Keratinocyte (primary cell): ENCODE measurements at regions not wholly inside any gene's neighbourhood (a gene's known extent, or its start where the extent isn't known, plus 50 kb on each side); places are given as distances from the start of the nearest gene placed in this dataset.

Experiments
- DNase-seq: peaks from one replicate; pipeline ENCODE4 v3.0.0-alpha.2; 2011; ENCODE audit warnings: low read depth, missing footprints, low spot score
- FAIRE-seq: peaks from 2 replicates; lab custom pipeline; 2011; peaks lifted over from hg19 to GRCh38; lab: Jason Lieb, UNC
- H2AFZ ChIP-seq: 2 replicates; pipeline ENCODE4 v1.6.0; 2012; ENCODE audit warnings: low read length, control low read depth, inconsistent platforms; ENCODE audit not compliant: control insufficient read depth
- H3K27ac ChIP-seq: 2 replicates; pipeline ENCODE4 v1.5.1; 2011; ENCODE audit warnings: low read length; ENCODE audit not compliant: control insufficient read depth, insufficient read depth
- H3K27me3 ChIP-seq: 3 replicates; pipeline ENCODE4 v1.6.0; 2011; ENCODE audit warnings: low read length; ENCODE audit not compliant: control insufficient read depth, insufficient read depth; ENCODE audit errors: extremely low read depth
- H3K36me3 ChIP-seq, 2 experiments: 2 replicates in 1 of 2; 3 replicates in 1 of 2; pipeline ENCODE4 v1.5.1; 2011; ENCODE audit warnings: low read length in 2 of 2, mild to moderate bottlenecking in 1 of 2; ENCODE audit not compliant: control insufficient read depth in 2 of 2, insufficient read depth in 2 of 2; ENCODE audit errors: extremely low read depth in 1 of 2
- H3K4me1 ChIP-seq: 3 replicates; pipeline ENCODE4 v1.5.1; 2011; ENCODE audit warnings: low read length; ENCODE audit not compliant: control insufficient read depth, insufficient read depth; ENCODE audit errors: extremely low read depth
- H3K4me2 ChIP-seq: 3 replicates; pipeline ENCODE4 v1.6.0; 2011; ENCODE audit warnings: low read depth, low read length; ENCODE audit not compliant: control insufficient read depth, insufficient read depth; ENCODE audit errors: extremely low read depth
- H3K4me3 ChIP-seq, 3 experiments: fragments of 200-600 bp in 1 of 3; sonication (generic) in 1 of 3; 2 replicates in 2 of 3; 3 replicates in 1 of 3; pipeline ENCODE4 v1.5.1; 2011 to 2016; ENCODE audit warnings: low read length in 3 of 3, mild to moderate bottlenecking in 3 of 3, control low read depth in 2 of 3, inconsistent platforms in 1 of 3, low read depth in 1 of 3, mixed read lengths in 1 of 3, mixed run types in 1 of 3, moderate library complexity in 1 of 3; ENCODE audit not compliant: control insufficient read depth in 2 of 3, insufficient read depth in 2 of 3; ENCODE audit errors: extremely low read depth in 1 of 3
- H3K79me2 ChIP-seq: 2 replicates; pipeline ENCODE4 v1.6.0; 2012; ENCODE audit warnings: low read length; ENCODE audit not compliant: control insufficient read depth, insufficient read depth
- H3K9ac ChIP-seq: 3 replicates; pipeline ENCODE4 v1.6.0; 2011; ENCODE audit warnings: low read length; ENCODE audit not compliant: control insufficient read depth, insufficient read depth; ENCODE audit errors: extremely low read depth
- H3K9me1 ChIP-seq: 3 replicates; pipeline ENCODE4 v1.6.0; 2011; ENCODE audit warnings: low read length; ENCODE audit not compliant: control insufficient read depth, insufficient read depth; ENCODE audit errors: extremely low read depth
- H3K9me3 ChIP-seq: 2 replicates; pipeline ENCODE4 v1.5.1; 2012; ENCODE audit warnings: low read depth, low read length; ENCODE audit not compliant: control insufficient read depth
- H4K20me1 ChIP-seq: 3 replicates; pipeline ENCODE4 v1.6.0; 2011; ENCODE audit warnings: low read length; ENCODE audit not compliant: control insufficient read depth, insufficient read depth; ENCODE audit errors: extremely low read depth
- EZH2 ChIP-seq: IDR thresholded peaks from one replicate; pipeline ENCODE4 v1.6.1; 2012; ENCODE audit warnings: inconsistent platforms, mild to moderate bottlenecking, low read length, moderate library complexity
- dilution Hi-C: fragments of 300-500 bp; cut with MboI; formaldehyde crosslinking; loops from one replicate; pipeline ENCODE4 v1.7.0; 2020; ENCODE audit warnings: low sequenced_read_pairs; ENCODE audit not compliant: extremely low pct_ligation_motif_present
- TF ChIP-seq, protein P1 (sequence below), 3 experiments: IDR thresholded peaks in 1 of 3; conservative IDR thresholded peaks in 1 of 3; optimal IDR thresholded peaks in 1 of 3; 2 replicates in 2 of 3; 3 replicates in 1 of 3; pipeline versions ENCODE3 to v1.5.1; 2011; ENCODE audit warnings: low read length in 3 of 3, mild to moderate bottlenecking in 3 of 3, moderate library complexity in 2 of 3, control low read depth in 1 of 3, inconsistent platforms in 1 of 3; ENCODE audit not compliant: insufficient read depth in 2 of 3; ENCODE audit errors: extremely low read depth in 1 of 3

DNA sequence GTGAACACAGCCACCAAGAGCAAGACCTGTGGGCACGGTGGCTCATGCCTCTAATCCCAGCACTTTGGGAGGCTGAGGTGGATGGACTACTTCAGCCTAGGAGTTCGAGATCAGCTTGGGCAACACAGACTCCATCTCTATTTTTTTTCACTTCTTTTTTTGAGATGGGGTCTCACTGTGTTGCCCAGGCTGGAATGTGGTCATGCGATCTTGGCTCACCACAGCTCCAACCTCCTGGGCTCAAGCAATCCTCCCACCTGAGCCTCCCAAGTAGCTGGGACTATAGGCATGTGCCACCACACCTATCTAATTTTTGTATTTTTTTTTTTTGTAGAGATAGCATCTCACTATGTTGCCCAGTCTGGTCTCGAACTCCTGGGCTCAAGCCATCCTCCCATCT, 54.4 kb upstream of the SPRED2 start:
- TF ChIP-seq, protein P1, sequence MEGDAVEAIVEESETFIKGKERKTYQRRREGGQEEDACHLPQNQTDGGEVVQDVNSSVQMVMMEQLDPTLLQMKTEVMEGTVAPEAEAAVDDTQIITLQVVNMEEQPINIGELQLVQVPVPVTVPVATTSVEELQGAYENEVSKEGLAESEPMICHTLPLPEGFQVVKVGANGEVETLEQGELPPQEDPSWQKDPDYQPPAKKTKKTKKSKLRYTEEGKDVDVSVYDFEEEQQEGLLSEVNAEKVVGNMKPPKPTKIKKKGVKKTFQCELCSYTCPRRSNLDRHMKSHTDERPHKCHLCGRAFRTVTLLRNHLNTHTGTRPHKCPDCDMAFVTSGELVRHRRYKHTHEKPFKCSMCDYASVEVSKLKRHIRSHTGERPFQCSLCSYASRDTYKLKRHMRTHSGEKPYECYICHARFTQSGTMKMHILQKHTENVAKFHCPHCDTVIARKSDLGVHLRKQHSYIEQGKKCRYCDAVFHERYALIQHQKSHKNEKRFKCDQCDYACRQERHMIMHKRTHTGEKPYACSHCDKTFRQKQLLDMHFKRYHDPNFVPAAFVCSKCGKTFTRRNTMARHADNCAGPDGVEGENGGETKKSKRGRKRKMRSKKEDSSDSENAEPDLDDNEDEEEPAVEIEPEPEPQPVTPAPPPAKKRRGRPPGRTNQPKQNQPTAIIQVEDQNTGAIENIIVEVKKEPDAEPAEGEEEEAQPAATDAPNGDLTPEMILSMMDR (optimal IDR thresholded peaks at IDR 0.05 in 1 of 3, IDR thresholded peaks at IDR 0.05 in 1 of 3, conservative IDR thresholded peaks at IDR 0.05 in 1 of 3; ENCODE audit: extremely low read depth in 1 of 3, insufficient read depth in 2 of 3, low read length in 3 of 3), result no peak
- TF ChIP-seq EZH2, result no peak
- no peak for DNase-seq
- dilution Hi-C loops, result no loop called here
- H4K20me1 ChIP-seq, result no peaks in the 10 kb centered on the region
- H3K9me1 ChIP-seq, result no peaks in the 10 kb centered on the region
- no peak overlapping the region for H3K4me3 ChIP-seq
- no peaks in the 10 kb centered on the region for H3K27me3 ChIP-seq
- H3K4me1 ChIP-seq, result no peaks in the 10 kb centered on the region
- H3K9me3 ChIP-seq, result peaks cover 20% of the 10 kb centered on the region
- no peaks in the 10 kb centered on the region for H3K36me3 ChIP-seq
- no peak overlapping the region for H3K27ac ChIP-seq
- H2AFZ ChIP-seq, result no peak overlapping the region
- no peak overlapping the region for H3K4me2 ChIP-seq
- no peak for FAIRE-seq
- no peak overlapping the region for H3K9ac ChIP-seq
- no peaks in the 10 kb centered on the region for H3K79me2 ChIP-seq

DNA sequence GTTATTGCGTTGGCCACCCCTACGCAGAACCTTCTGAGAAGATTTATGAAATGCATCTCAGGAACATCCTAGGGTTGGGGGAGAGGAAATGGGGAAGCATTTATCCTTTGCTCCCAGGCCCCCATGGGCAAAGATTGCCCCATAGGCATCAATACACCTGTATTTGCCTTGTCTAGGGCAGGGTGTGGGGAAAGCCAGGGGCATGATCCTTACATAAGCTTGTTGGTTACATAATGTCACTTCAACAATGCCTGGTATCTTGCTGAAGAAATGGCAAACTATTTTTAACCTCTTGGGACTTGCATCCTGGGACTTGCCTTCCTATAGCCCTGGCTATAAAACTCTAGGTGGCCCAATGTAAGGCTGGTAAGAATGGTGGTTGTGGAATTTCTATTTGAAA, 53.9 kb upstream of the SPRED2 start:
- H3K9ac ChIP-seq, result no peak overlapping the region
- TF ChIP-seq, protein P1 (optimal IDR thresholded peaks at IDR 0.05 in 1 of 3, IDR thresholded peaks at IDR 0.05 in 1 of 3, conservative IDR thresholded peaks at IDR 0.05 in 1 of 3; ENCODE audit: extremely low read depth in 1 of 3, insufficient read depth in 2 of 3, low read length in 3 of 3), result no peak
- TF ChIP-seq EZH2, result no peak
- FAIRE-seq, result no peak
- dilution Hi-C loops, result no loop called here
- no peak overlapping the region for H3K27ac ChIP-seq
- no peak for DNase-seq
- no peak overlapping the region for H3K4me2 ChIP-seq
- H3K27me3 ChIP-seq, result no peaks in the 10 kb centered on the region
- H3K9me3 ChIP-seq, result peaks cover 20% of the 10 kb centered on the region
- H3K36me3 ChIP-seq, result no peaks in the 10 kb centered on the region
- no peak overlapping the region for H2AFZ ChIP-seq
- no peaks in the 10 kb centered on the region for H3K4me1 ChIP-seq
- no peaks in the 10 kb centered on the region for H3K79me2 ChIP-seq
- H4K20me1 ChIP-seq, result no peaks in the 10 kb centered on the region
- no peaks in the 10 kb centered on the region for H3K9me1 ChIP-seq
- H3K4me3 ChIP-seq, result no peak overlapping the region
